Thymus (tissue), 11 donors: ENCODE measurements at regions not wholly inside any gene's neighbourhood (a gene's known extent, or its start where the extent isn't known, plus 50 kb on each side); places are given as distances from the start of the nearest gene placed in this dataset.

ENCODE experiments used
- DNase-seq, 9 donors: peaks; one replicate each; pipeline ENCODE4 v3.0.0-alpha.2; 2013; ENCODE audit warnings: low spot score in 9 of 9, low read depth in 6 of 9, missing footprints in 1 of 9
- H3K27ac ChIP-seq, 2 donors: one replicate each; pipeline ENCODE4 v1.5.1; 2013; ENCODE audit warnings: control low read depth in 1 of 2, low read depth in 1 of 2, low read length in 1 of 2, mild to moderate bottlenecking in 1 of 2, moderate library complexity in 1 of 2
- H3K27me3 ChIP-seq, 2 donors: one replicate each; pipeline ENCODE4 v1.5.1; 2013; ENCODE audit warnings: low read length in 1 of 2; ENCODE audit not compliant: control insufficient read depth in 2 of 2, insufficient read depth in 1 of 2
- H3K36me3 ChIP-seq, 2 donors: one replicate each; pipeline ENCODE4 v1.5.1; 2013; ENCODE audit warnings: low read length in 1 of 2, mild to moderate bottlenecking in 1 of 2, moderate library complexity in 1 of 2; ENCODE audit not compliant: control insufficient read depth in 2 of 2, insufficient read depth in 2 of 2
- H3K4me1 ChIP-seq, 2 donors: one replicate each; pipeline ENCODE4 v1.5.1; 2013; ENCODE audit warnings: low read length in 2 of 2; ENCODE audit not compliant: control insufficient read depth in 2 of 2, insufficient read depth in 2 of 2
- H3K4me3 ChIP-seq, 2 donors: one replicate each; pipeline ENCODE4 v1.5.1; 2013; ENCODE audit warnings: low read length in 2 of 2, control low read depth in 1 of 2, mild to moderate bottlenecking in 1 of 2
- H3K9me3 ChIP-seq, 2 donors: one replicate each; pipeline ENCODE4 v1.5.1; 2013; ENCODE audit warnings: low read length in 1 of 2, mild to moderate bottlenecking in 1 of 2; ENCODE audit not compliant: control insufficient read depth in 2 of 2, insufficient read depth in 1 of 2
- WGBS: extraction: QIAGEN DNeasy Blood & Tissue Kit; methylation state at CpG from one replicate; pipeline ENCODE4 v1.1.7; 2013; 5-methylcytosine and 5-hydroxymethylcytosine counted together
- donor health status: healthy.

DNA sequence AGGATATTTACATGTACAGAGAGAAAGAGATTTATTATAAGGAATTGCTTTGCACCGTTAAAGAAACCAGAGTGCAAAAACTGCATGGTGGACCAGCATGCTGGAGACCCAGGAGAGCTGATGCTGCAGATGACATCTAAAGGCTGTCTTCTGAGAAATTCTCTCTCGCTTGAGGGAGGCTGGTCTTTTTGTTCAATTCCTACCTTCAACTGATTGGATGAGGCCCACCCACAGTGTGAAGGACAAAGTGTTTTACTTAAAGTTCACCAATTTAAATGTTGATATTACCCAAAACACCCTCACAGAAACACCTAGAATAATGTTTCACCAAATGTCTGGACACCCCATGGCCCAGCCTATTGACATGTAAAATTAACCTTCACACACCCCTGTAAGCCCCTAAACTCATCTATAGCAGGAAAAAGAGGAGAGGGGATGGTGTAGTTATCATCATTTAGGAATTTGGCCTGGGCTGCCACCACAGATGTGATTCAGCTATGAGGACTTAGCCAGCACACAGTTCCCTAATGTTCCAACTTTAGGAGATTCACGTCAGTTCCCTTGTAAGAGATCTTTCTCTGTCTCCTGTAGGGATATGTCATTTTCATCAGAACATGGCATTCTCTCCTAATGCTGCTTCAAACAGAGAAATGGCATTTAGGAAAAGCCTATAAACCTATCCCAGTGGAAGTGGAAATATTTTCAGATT lies 358.2 kb upstream of the TLE4 start:
- no peaks in the 10 kb centered on the region for H3K36me3 ChIP-seq
- H3K4me3 ChIP-seq: no peak overlapping the region
- WGBS: 94% methylated on average over 3 of the region's 3 CpGs
- H3K27me3 ChIP-seq: no peaks in the 10 kb centered on the region
- no peaks in the 10 kb centered on the region for H3K9me3 ChIP-seq
- no peak overlapping the region for H3K27ac ChIP-seq
- H3K4me1 ChIP-seq: no peaks in the 10 kb centered on the region
- DNase-seq: no peak

DNA sequence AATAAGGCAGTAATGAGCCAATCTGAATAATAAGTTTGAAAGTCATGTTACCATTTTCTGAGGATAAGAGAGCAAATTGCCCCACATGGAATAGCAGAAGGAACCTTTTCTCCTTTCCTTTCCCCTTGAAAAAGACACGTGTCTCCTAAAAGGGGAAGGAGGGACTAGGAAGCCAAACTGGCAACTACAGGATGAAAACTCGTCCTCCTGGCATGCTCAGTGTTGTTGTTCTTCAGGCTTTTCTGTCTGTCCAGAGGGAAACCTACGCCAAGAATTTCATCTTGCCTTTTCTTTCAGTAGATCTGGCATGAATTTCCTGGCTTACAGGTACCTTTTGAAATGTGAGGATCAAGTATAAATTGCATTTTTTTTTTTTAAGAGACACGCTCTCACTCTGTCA lies 355.9 kb upstream of the TLE4 start:
- no peaks in the 10 kb centered on the region for H3K36me3 ChIP-seq
- 66% methylated on average over 4 of the region's 4 CpGs for WGBS
- no peaks in the 10 kb centered on the region for H3K4me1 ChIP-seq
- no peaks in the 10 kb centered on the region for H3K9me3 ChIP-seq
- H3K27me3 ChIP-seq: no peaks in the 10 kb centered on the region
- no peak overlapping the region for H3K27ac ChIP-seq
- DNase-seq: no peak
- H3K4me3 ChIP-seq: no peak overlapping the region

GRCh38 chr9:79220251-79220650 lies 351.5 kb upstream of the TLE4 start:
- WGBS: 90% methylated on average over 1 of the region's 1 CpG
- Histone ChIP-seq H3K4me1 (no peaks in the 10 kb centered on the region), H3K27me3 (no peaks in the 10 kb centered on the region), H3K36me3 (no peaks in the 10 kb centered on the region), H3K4me3 (no peak overlapping the region), H3K9me3 (no peaks in the 10 kb centered on the region), H3K27ac (no peak overlapping the region)
- DNase-seq: no peak

DNA sequence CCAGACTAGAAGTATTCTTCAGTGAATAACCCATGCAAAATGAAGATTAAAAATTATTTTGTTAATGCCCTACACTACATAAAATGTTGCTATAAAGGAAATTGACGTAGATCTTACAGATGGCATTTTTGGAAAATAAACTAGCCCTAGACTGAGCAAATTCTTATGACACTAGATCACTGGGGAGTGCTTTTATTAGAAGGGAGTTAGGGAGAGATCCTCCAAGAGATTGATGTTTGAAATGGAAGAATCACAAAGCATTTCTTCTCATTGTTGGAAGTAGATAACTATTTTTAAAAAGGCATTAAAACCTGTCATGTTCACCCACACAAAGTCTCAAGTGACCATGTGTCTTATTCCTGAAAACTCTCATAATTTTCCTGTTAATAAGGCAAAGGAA lies 351.1 kb upstream of the TLE4 start:
- H3K4me1 ChIP-seq: no peaks in the 10 kb centered on the region
- H3K36me3 ChIP-seq: no peaks in the 10 kb centered on the region
- no peaks in the 10 kb centered on the region for H3K9me3 ChIP-seq
- 95% methylated on average over 1 of the region's 1 CpG for WGBS
- no peak overlapping the region for H3K27ac ChIP-seq
- DNase-seq: no peak
- H3K27me3 ChIP-seq: no peaks in the 10 kb centered on the region
- no peak overlapping the region for H3K4me3 ChIP-seq

- DNase-seq: no peak
- no peaks in the 10 kb centered on the region for H3K36me3 ChIP-seq
- H3K9me3 ChIP-seq: no peaks in the 10 kb centered on the region
- H3K27me3 ChIP-seq: no peaks in the 10 kb centered on the region
- H3K27ac ChIP-seq: no peak overlapping the region
- H3K4me3 ChIP-seq: no peak overlapping the region
- WGBS: 85% methylated on average over 1 of the region's 1 CpG
- H3K4me1 ChIP-seq: no peaks in the 10 kb centered on the region
Observed at GRCh38 chr9:79221084-79221483, 350.7 kb upstream of the TLE4 start.

DNA sequence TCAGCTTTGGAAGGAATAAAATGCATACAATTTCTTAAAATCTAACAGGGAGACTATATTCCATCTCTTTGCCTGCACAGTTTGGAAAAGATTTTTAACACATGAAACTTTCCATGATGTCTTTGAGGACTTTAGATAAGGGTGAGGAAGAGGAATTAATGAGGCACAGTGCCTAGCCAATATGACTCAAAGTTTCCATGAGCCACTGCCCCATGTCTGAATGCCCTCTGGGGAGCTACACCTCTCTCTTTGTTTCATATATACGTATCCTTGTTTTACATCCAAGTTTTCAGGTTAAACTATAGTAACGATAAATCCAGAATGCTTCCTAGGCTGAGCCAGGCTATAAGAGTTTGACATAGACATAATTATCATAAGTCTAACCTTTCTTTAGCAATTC lies 349.3 kb upstream of the TLE4 start:
- Histone ChIP-seq H3K27ac (no peak overlapping the region), H3K36me3 (no peaks in the 10 kb centered on the region), H3K27me3 (no peaks in the 10 kb centered on the region), H3K4me3 (no peak overlapping the region), H3K4me1 (no peaks in the 10 kb centered on the region), H3K9me3 (no peaks in the 10 kb centered on the region)
- no peak for DNase-seq
- 97% methylated on average over 2 of the region's 2 CpGs for WGBS

GRCh38 chr9:79224672-79225433 lies 346.9 kb upstream of the TLE4 start:
- Histone ChIP-seq H3K4me1 (no peaks in the 10 kb centered on the region), H3K4me3 (no peak overlapping the region), H3K36me3 (no peaks in the 10 kb centered on the region), H3K9me3 (no peaks in the 10 kb centered on the region), H3K27me3 (no peaks in the 10 kb centered on the region), H3K27ac (no peak overlapping the region)
- 82% methylated on average over 3 of the region's 3 CpGs for WGBS
- no peak for DNase-seq

- H3K36me3 ChIP-seq: no peaks in the 10 kb centered on the region
Observed at GRCh38 chr9:79233542-79233941, 338.2 kb upstream of the TLE4 start.

GRCh38 chr9:79236466-79236865 lies 335.3 kb upstream of the TLE4 start:
- 87% methylated on average over 2 of the region's 2 CpGs for WGBS
- no peaks in the 10 kb centered on the region for H3K36me3 ChIP-seq
- H3K9me3 ChIP-seq: no peaks in the 10 kb centered on the region
- H3K27ac ChIP-seq: no peak overlapping the region
- DNase-seq: no peak
- H3K27me3 ChIP-seq: no peaks in the 10 kb centered on the region
- no peak overlapping the region for H3K4me3 ChIP-seq
- no peaks in the 10 kb centered on the region for H3K4me1 ChIP-seq

More at GRCh38 chr9:79233542-79233941, 338.2 kb upstream of the TLE4 start:
- Histone ChIP-seq H3K4me1 (no peaks in the 10 kb centered on the region), H3K27ac (no peak overlapping the region), H3K4me3 (no peak overlapping the region), H3K27me3 (no peaks in the 10 kb centered on the region), H3K9me3 (no peaks in the 10 kb centered on the region)
- DNase-seq: peak in 1 of 9 donors; percentile 0
- 97% methylated on average over 2 of the region's 2 CpGs for WGBS
